ENCODE measurements at regions not wholly inside any gene's neighbourhood (a gene's known extent, or its start where the extent isn't known, plus 50 kb on each side); places are given as distances from the start of the nearest gene placed in this dataset.

DNA sequence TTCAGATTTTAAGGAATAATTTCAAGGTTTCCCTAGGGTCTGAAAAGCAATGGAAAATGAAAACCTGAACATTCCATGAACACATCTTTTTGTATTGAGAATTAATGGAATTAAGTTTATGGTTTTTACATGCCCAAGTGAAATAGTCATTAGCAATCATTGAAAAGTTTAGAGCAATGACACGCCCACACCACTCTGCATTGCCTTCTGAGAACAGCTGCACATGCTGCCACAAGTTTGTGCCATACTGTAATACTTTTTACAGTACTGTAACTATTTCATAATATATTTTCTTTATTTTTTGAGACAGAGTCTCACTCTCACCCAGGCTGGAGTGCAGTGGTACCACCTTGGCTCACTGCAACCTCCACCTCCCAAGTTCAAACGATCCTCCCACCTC is 345.2 kb upstream of the PMFBP1 start:
- peak; percentile 50 for DNase-seq (ENCODE audit: low read depth)

DNA sequence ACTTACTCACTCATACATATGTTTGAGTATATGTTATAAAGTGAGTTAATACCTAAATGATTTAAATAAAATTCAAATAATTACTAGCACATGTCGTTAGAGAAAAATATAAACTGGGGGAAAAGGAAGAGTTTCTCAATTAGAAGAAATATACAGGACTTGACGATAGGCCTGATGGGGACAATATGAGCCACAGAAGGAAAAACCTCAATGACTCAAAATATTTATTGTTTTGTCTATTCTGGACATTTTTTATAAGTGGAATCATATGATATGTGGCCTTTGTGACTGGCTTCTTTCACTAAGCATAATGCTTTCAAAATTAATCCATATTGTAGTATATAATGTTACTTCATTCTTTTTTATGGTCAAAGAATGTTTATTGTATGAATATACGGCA is 339.2 kb upstream of the PMFBP1 start:
- DNase-seq (ENCODE audit: low read depth): no peak

DNA sequence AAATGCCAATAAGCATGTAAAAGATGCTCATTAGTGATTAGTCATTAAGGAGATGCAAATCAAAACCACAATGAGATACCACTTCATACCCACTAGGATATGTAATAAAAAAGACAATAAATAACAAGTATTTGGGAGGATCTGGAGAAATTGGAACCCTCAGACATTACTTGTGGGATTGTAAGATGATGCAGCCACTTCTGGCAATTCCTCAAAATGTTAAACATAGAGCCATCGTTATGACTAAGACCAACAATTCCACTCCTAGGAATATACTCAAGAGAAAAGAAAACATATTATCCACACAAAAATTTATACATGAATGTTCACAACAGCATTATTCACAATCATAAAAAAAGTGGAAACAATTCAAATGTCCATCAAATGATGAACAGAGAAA is 336.2 kb upstream of the PMFBP1 start:
- peak; percentile 41 for DNase-seq (ENCODE audit: low read depth)

DNA sequence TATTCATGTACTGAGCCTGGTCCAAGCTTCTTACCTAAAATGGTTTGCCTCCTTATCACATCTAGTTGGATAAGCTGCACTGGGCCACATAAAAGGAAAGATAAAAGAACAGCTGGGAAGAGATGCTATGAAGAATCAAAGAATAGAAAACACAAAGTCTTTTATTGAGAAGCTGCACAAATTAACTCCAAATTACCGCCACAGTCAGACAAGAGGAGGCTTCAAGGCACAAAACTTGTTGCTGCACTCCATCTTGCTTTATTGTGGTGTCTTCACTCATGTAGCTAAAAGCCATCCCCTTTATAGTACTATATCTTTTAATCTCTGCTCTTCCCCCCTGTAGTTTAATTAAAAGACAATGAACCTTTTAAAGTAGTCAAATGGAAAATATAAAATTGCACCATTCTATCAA is 330.6 kb upstream of the PMFBP1 start:
- DNase-seq (ENCODE audit: low read depth): no peak

DNA sequence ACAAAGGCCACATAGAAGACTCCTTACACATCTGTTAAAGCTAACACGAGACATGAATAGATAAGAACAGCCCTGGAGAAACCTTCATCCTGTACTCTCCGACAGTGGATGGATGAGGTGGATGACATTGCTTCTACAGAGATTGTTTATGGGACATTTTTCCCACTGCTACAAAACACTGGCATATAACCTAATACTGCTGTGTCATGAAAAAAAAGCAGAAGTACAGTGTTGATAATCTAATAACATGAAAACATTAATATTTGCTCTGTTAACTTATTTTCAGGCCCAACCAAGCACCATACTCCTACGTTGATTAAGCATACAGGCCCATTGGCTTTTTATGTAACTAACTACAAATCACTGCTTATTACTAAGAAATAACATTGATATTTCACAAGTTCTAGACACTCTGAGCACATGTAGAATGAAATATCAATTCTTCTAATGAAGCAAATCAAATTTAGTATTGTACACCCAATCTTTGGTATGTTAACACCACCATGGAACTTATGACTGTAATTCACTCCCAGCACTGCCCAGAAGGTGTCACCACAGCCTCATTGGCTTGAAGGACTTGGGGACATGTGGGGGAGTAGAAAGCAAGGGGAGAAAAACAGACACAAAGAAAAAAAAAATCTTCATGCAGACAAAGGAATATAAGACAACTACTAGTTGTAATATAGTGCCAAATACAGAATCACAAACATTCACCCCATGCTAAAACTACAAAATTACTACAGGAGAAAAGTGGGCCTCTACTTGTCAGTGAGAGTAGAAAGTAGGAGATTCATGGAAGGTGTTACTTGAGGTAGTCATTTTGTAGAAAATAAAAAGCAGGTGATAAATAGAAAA is 330.0 kb upstream of the PMFBP1 start:
- peak; percentile 76 for DNase-seq (ENCODE audit: low read depth)

DNA sequence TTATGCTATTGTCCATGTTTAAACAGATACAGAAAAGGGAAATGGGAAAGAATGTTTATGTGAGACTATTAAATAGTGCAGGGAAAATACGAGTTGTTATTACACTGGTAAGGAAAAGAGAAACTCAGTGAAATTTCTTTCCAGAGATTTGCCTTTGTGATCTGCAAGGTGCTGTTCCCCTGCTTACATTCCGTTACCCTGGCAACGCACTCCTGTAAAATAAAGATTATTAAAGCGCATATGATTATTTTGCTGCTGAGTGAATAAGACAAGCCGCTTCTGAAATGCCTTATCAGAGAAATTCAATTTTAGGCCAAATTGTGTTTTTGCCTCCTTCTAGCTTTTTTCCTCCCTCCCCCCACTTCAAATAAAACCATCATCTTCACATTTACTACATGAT is 328.6 kb upstream of the PMFBP1 start:
- no peak for DNase-seq (ENCODE audit: low read depth)

DNA sequence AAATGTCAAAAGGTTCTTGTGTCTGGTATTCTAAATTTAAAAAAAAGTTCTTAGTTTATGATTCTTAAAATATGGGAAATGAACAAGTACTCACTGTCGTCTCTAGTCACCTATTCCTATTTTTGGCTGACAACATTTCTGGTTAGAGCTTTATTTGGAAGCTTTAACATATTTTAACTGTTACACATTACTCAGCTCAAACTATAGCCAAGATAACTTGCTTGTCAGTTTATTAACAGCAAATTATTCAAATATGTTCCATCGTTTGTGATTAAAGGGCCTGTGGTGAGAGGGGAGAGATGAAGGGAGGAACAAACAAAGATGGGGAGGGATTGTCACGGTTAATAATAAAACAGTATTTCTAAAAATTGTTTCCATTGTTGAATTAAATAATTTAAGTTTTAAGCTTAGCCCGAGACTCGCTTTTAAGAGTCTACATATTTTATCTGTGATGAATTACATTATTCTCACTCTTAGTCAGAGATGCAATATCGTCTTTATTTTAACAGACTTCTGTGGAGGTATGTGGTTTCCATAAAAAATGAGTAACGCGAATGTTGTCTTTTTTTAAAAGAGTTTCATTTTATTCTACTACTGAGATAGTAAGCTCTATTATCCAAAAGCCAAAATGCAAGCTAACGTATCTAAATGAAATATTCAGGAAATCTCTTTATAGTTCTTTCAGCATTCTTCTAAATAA is 321.9 kb upstream of the PMFBP1 start:
- DNase-seq (ENCODE audit: low read depth): peak; percentile 70

DNA sequence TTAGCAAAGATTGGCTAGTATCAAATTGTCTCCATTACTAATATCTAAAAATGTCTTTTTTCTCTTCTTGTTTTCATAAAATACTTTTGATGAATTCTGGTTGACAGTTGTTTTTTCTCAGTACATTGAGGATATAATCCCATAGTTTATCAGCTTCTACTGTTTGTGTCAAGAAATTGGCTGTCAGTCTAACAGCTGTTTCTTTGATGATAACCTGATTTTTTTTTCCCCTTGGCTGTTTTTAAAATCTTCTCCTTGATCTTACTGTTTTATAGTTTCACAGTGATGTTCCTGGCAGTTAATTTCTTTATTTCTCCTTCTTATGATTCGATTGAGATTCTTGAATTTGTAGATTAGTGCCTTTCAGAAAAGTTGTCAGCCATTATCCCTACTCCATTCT is 315.3 kb upstream of the PMFBP1 start:
- DNase-seq (ENCODE audit: low read depth): no peak

DNA sequence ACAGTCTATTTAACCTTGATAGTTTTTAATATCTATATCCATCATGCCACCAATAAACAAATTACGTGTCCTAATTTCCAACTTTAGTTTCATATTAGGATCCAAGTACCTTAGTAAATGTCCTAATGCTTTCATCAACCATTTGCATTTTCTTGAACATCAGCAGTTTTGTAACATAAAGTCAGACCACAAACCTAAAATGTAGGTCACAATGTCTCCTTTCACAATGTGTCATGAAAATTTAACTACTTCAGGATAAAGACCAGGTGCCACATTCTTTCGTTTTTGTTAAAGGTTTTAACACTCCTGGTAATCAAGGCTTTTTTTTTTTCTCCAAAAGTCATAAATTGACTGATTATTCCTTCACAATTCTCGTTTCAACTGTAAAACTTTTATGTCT is 310.7 kb upstream of the PMFBP1 start:
- no peak for DNase-seq (ENCODE audit: low read depth)

DNA sequence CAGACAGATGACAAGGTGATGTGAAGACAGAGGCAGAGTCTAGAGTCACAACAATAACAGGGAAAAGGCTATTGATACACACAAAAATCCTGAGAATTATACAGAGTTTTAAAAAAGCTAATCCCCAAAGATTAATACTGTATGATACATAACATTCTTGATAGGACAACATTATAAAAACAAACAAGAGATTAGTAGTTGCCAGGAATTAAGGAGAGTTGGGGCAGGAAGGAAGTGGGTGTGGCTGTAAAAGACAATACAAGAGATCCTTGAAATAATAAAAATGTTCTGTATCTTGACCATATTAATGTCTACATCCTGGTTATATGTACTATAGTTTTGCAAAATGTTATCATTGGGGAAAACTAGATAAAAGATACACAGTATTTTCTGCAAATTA is 309.5 kb upstream of the PMFBP1 start:
- peak; percentile 52 for DNase-seq (ENCODE audit: low read depth)

DNA sequence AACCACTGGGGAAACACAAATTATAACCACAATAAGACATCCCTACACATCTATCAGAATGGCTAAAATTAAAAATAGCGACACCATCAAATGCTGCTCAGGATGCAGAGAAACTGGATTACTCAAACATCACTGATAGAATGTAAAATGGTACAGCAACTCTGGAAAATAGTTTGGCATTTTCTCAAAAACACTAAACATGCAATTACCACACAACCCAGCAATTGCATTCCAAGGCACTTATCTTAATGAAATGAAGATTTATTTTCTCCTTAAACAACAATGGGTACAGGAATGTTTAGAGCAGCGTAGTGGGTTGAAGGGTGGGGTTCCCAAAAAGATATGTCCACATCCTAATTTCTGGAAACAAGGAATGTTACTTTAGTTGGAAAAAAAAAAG is 309.0 kb upstream of the PMFBP1 start:
- no peak for DNase-seq (ENCODE audit: low read depth)

DNA sequence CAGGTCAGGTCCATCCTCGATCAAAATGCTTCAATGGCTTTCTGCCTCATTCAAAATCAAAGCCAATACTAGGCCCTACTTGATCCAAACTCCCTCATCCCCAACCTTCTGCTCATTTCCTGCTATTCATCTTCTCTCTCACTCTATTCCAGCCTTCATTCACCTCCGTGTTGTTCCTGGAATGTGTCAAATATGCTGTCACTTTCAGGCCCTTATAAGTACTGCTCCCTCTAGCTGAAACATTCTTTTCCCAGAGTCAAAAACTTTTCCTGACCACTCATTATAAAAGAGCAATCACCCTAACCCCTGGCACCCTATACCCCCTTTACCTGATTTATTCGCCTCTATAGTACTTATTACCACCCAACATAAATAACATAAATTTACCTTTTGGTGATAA is 303.7 kb upstream of the PMFBP1 start:
- no peak for DNase-seq (ENCODE audit: low read depth)

DNA sequence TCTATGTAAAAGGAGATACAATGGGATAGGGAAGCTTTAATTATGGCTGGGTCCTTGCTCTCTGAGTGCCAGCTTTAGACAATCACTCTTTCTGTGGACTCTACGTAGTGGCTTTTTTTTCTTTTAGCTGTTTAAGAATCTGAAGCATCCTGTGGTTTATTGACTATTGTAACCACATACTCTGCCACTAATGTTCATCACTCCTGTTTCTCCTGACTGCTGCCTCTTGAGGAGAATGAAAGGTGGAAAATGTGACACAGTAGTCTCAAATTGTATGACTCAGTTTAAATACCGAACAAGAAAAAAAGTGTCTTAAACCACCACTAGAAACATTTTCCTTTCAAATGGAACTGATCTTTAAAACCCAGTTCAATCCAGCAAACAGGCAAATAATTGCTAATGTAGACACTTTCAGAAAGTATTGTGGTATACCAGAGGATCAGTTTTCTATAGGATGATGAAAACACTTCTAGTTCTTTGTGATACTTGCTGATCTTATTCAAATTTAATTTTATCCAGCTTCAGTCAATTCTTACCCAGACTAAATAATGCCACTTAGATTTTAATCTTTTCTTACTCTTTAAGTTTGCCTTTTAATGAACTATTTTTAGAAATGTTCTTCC is 302.7 kb upstream of the PMFBP1 start:
- DNase-seq (ENCODE audit: low read depth): peak; percentile 93

DNA sequence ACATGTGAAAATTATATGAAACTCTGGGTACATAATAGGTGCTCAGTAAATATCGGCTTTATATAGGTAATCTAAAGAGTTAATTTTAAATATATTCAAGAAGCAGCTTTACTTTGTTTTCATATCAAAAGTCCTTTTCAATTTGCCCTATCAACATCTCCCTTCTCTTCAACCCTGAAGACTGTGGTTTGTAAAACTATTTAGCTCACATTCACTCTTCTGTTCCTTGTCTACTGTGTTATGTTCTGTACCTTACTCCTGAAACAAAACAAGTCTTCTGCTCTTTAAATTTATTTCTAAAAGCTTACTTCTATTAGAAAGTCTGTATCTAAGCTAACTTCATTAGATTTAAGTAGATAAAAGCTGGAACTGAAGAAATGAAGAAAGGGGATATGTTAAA is 301.7 kb upstream of the PMFBP1 start:
- DNase-seq (ENCODE audit: low read depth): no peak

DNA sequence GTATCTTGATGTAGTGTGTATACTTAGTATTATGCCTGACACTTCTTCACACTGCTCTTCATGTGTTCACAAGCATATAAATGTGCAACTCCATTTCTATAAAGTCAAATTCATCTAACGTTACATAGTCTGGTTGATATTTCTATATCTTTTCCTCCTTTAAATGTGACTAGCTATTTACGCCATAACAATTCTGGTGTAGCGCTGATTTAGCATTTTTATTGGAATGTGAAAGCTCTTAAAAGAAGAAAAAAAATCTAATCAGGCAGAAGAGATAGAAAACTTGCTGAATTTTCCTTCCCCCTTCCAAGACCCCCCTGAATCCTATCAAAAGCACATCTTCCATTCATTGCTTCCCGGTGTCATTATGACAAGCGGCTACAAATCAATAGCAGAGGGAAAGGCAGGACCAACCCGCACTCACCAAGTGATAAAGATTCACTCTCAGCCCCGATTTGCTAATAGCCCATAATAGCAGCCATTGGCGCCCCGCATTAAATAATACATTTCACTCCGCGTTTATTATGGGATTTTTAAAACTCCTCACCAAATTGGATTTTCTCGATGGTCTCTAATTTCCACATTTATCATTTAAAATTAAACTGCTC is 299.5 kb upstream of the PMFBP1 start:
- no peak for DNase-seq (ENCODE audit: low read depth)

DNA sequence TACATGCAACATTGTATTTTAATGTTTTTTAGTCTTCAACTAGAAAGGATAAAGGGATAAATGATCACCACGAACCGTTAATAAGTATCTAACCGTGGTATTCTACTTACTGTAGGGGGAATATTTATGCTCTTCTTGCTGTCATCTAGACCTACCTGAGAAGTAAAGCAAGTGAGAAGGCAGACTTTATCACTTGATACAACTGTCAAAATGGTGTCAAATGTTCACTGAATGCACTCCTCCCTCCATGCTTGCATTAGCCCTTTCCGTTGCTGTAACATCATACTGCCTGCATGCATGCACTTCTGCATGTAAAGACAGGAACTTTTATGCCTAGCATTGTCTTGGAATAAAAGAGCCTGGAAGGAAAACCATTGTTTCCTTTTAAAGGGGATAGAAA is 298.6 kb upstream of the PMFBP1 start:
- no peak for DNase-seq (ENCODE audit: low read depth)

DNA sequence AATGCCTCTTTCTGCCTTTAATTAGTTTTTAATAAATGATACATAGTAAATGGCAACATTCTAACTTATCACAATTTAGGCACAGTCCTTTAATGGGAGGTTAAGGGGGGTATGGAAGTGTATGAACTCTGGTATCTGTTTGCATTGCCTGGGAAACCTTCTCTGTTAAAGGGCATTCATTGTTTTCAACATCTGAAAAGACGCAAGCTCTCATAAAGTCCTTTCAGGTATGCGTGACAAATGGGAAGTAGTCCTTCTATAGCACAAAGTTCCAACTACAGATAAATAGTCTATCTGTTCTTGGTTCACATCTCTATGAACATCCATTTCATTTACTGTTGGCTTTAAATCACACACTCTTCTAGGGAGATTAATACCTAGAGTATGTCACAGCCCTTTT is 298.0 kb upstream of the PMFBP1 start:
- DNase-seq (ENCODE audit: low read depth): no peak

DNA sequence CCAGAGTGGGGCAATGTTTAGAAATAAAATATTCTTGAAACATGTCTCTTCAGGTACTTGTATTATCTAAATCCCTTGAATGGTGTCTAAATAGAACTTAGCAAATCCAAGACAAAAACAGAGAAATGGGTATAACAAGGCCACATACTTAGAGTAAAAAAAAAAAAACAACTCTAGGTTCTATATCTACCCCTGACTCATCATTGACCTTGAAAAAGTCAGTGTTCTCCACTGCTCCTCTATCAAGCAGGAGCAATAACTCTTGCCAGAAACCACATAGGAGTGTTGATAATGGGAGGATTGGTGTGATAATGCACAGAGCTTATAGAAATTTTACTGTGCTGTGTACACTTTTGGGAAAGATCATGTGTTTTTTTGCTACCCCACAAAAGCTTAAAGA is 296.6 kb upstream of the PMFBP1 start:
- no peak for DNase-seq (ENCODE audit: low read depth)

DNA sequence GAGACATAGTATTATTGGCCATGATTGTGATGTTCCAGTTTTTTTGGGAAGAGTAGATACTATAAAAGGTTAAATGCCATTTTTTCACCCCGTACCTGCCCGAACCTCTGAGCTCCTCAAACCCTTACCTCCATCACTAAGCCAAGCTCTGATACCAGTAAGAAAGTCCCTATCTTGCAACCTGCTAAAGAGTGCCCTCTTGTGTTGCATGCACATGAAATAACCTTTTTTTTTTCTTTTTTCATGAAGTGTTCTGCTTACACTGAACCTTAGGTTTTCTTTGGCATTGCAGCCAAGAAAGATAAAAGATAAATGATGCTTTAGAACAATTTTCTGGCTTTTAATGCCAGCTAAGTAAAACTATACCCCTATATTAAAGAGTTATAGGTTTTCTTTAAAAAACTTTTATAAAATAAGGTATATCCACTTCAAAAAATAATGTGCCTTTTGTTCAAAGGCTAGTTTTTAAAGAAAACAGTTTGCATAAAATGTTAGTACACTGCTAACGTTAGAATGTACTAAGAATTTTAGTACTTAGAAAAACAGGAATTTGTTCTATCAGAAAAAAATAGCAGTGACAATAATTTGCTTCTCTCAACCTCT is 295.3 kb upstream of the PMFBP1 start:
- peak; percentile 55 for DNase-seq (ENCODE audit: low read depth)

DNA sequence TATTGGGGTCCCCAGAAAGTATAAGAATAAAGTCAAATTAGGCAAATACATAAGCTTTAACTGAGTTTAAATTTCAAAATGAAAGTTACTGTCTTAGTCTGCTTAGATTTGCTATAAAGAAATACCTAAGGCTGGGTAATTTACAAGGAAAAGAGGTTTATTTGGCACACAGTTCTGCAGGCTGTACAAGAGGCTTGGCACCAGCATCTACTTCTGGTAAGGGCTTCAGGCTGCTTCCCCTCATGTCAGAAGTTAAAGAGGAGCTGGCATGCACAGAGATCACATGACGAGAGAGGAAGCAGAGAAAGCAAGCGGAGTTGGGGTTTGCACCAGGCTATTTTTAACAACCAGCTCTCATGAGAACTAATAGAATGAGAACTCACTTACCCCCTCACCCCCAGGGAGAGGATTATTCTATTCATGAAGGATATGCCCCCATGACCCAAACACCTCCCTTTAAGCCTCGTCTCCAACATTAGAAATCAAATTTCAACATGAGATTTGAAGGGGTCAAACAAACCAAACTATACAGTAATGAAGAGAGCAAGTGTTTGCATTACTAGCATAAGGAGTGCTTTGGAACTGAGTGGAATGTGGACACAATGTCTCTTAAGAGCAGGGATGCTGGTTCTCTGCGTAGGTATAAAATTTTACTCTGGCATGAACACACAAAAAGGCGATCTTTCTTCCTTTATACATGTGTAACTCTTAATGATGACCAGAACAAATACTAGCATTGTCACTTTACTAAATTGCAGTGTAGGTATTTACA is 292.8 kb upstream of the PMFBP1 start:
- DNase-seq (ENCODE audit: low read depth): no peak

DNA sequence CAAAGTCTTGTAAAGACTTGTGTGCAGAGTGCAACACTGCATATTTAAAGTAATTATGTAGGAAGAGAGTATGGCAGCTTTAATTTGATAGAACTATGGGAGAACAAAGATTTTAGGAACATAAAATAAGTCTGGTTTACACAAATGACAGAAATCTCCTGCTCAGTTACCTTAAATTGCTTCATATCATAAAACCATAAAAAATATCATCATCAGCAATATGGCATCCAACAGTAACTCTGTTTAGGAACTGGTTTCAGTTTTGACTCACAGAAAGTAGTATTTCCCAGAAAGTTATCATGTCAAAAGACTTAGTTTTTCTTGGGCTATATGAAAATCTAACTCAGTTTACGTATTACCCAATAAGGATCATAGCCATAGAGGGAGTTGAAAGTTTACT is 292.1 kb upstream of the PMFBP1 start:
- no peak for DNase-seq (ENCODE audit: low read depth)

Data from LHCN-M2 (cell line).